HG02571 (cell line): ENCODE measurements at regions not wholly inside any gene's neighbourhood (a gene's known extent, or its start where the extent isn't known, plus 50 kb on each side); places are given as distances from the start of the nearest gene placed in this dataset.

Source experiments
- ATAC-seq: cut with Tn5 transposase; IDR thresholded peaks from one replicate; pipeline ENCODE4 v1.9.1; 2021; ENCODE audit warnings: mild to moderate bottlenecking, moderate library complexity; ENCODE audit not compliant: unreplicated experiment

- ATAC-seq, result no peak
Observed at GRCh38 chr11:128407962-128408361, 179.4 kb downstream of the ETS1 start.

- peak; percentile 60 for ATAC-seq
Observed at GRCh38 chr11:128405714-128406662, 181.4 kb downstream of the ETS1 start.

GRCh38 chr11:128405112-128405511, 182.2 kb downstream of the ETS1 start:
- ATAC-seq, result no peak

- ATAC-seq, result no peak
Observed at GRCh38 chr11:128404437-128404836, 182.9 kb downstream of the ETS1 start.

GRCh38 chr11:128400382-128401203, 186.8 kb downstream of the ETS1 start:
- no peak for ATAC-seq

- ATAC-seq, result no peak
Observed at GRCh38 chr11:128399251-128400121, 187.9 kb downstream of the ETS1 start.

- ATAC-seq, result no peak
Observed at GRCh38 chr11:128398517-128399250, 188.7 kb downstream of the ETS1 start.

- ATAC-seq, result no peak
Observed at GRCh38 chr11:128397362-128397761, 190.0 kb downstream of the ETS1 start.

- ATAC-seq, result no peak
Observed at GRCh38 chr11:128394431-128395089, 192.8 kb downstream of the ETS1 start.

GRCh38 chr11:128392259-128392658, 195.1 kb downstream of the ETS1 start:
- no peak for ATAC-seq

GRCh38 chr11:128391811-128392210, 195.5 kb downstream of the ETS1 start:
- ATAC-seq, result no peak

- no peak for ATAC-seq
Observed at GRCh38 chr11:128390246-128390645, 197.1 kb downstream of the ETS1 start.

GRCh38 chr11:128389461-128389976, 197.8 kb downstream of the ETS1 start:
- no peak for ATAC-seq

GRCh38 chr11:128388206-128388815, 199.0 kb downstream of the ETS1 start:
- ATAC-seq, result no peak

- no peak for ATAC-seq
Observed at GRCh38 chr11:128379587-128380580, 207.5 kb downstream of the ETS1 start.

- no peak for ATAC-seq
Observed at GRCh38 chr11:128375961-128376360, 211.4 kb downstream of the ETS1 start.

GRCh38 chr11:128374026-128374425, 213.3 kb downstream of the ETS1 start:
- no peak for ATAC-seq

GRCh38 chr11:128372977-128373376, 214.4 kb downstream of the ETS1 start:
- no peak for ATAC-seq
